Endothelial cell of umbilical vein (primary cell): ENCODE measurements at regions not wholly inside any gene's neighbourhood (a gene's known extent, or its start where the extent isn't known, plus 50 kb on each side); places are given as distances from the start of the nearest gene placed in this dataset.

Source experiments
- BruUV-seq: library from RNA; stranded (reverse); fragments of 400-500 nt; replicated peaks from 2 replicates; lab custom pipeline; 2021; lab: Mats Ljungman, UMichigan
- CTCF ChIA-PET: fragments of 300-600, 350-600 bp; sonication (Branson Sonifier 250); formaldehyde crosslinking; loops from one replicate; lab custom pipeline; 2021; ENCODE audit warnings: antibody characterized with exemption, inconsistent platforms; lab: Charles Lee
- POLR2A ChIA-PET: fragments of 300-600, 350-600 bp; sonication (Branson Sonifier 250); formaldehyde crosslinking; loops from one replicate; lab custom pipeline; 2021; ENCODE audit warnings: antibody characterized with exemption, inconsistent platforms; lab: Charles Lee
- DNase-seq: peaks from one replicate; pipeline ENCODE4 v3.0.0-alpha.2; 2011; ENCODE audit warnings: low read depth, low spot score
- FAIRE-seq: peaks from 2 replicates; lab custom pipeline; 2011; peaks lifted over from hg19 to GRCh38; lab: Jason Lieb, UNC
- H2AFZ ChIP-seq: 2 replicates; pipeline ENCODE4 v1.6.0; 2012; ENCODE audit warnings: low read depth, low read length, control low read depth, inconsistent platforms
- H3K27ac ChIP-seq: 2 replicates; pipeline ENCODE4 v1.5.1; 2011; ENCODE audit warnings: low read depth, mild to moderate bottlenecking, control low read depth, low read length, moderate library complexity; ENCODE audit not compliant: insufficient read depth
- H3K27me3 ChIP-seq, 2 experiments: 2 replicates each; pipeline versions ENCODE4 v1.6.0 to v1.6.1; 2011; ENCODE audit warnings: low read length in 2 of 2, mixed read lengths in 1 of 2; ENCODE audit not compliant: control insufficient read depth in 2 of 2, insufficient read depth in 2 of 2
- H3K36me3 ChIP-seq, 2 experiments: 2 replicates in 1 of 2; 3 replicates in 1 of 2; pipeline ENCODE4 v1.5.1; 2011; ENCODE audit warnings: low read length in 2 of 2, mild to moderate bottlenecking in 1 of 2, moderate library complexity in 1 of 2; ENCODE audit not compliant: control insufficient read depth in 2 of 2, insufficient read depth in 2 of 2; ENCODE audit errors: extremely low read depth in 1 of 2
- H3K4me1 ChIP-seq: 3 replicates; pipeline ENCODE4 v1.5.1; 2011; ENCODE audit warnings: mild to moderate bottlenecking, low read length; ENCODE audit not compliant: control insufficient read depth, insufficient read depth; ENCODE audit errors: extremely low read depth
- H3K4me2 ChIP-seq: 2 replicates; pipeline ENCODE4 v1.6.1; 2011; ENCODE audit warnings: low read length, control low read depth, mixed read lengths; ENCODE audit not compliant: insufficient read depth
- H3K4me3 ChIP-seq, 3 experiments: fragments of 200-600 bp in 1 of 3; sonication (generic), shearing (Covaris generic) in 1 of 3; replicated peaks in 1 of 3; 2 replicates each; pipeline ENCODE4 v1.5.1; 2011 to 2016; ENCODE audit warnings: control low read depth in 3 of 3, low read length in 3 of 3, mild to moderate bottlenecking in 2 of 3, inconsistent platforms in 1 of 3, low read depth in 1 of 3, moderate library complexity in 1 of 3; ENCODE audit not compliant: insufficient read depth in 1 of 3
- H3K79me2 ChIP-seq: 2 replicates; pipeline ENCODE4 v1.6.0; 2012; ENCODE audit warnings: low read length, inconsistent platforms; ENCODE audit not compliant: control insufficient read depth, insufficient read depth
- H3K9ac ChIP-seq: replicated peaks from 2 replicates; pipeline ENCODE3; 2011; ENCODE audit warnings: low read length, control low read depth; ENCODE audit not compliant: insufficient read depth; ENCODE audit errors: extremely low read depth
- H3K9me1 ChIP-seq: replicated peaks from 3 replicates; pipeline ENCODE4 v1.6.0; 2011; ENCODE audit warnings: mild to moderate bottlenecking, low read length; ENCODE audit not compliant: control insufficient read depth, insufficient read depth; ENCODE audit errors: extremely low read depth
- H3K9me3 ChIP-seq: replicated peaks from 2 replicates; pipeline ENCODE4 v1.5.1; 2012; ENCODE audit warnings: low read length, inconsistent platforms; ENCODE audit not compliant: control insufficient read depth, insufficient read depth
- H4K20me1 ChIP-seq: replicated peaks from 2 replicates; pipeline ENCODE3; 2011; ENCODE audit warnings: mild to moderate bottlenecking, low read length; ENCODE audit not compliant: control insufficient read depth, insufficient read depth; ENCODE audit errors: extremely low read depth
- CTCF ChIP-seq, 2 donors: IDR thresholded peaks; 1 replicate in 1 of 2; 2 replicates in 1 of 2; pipeline ENCODE4 v1.5.1; 2011; ENCODE audit warnings: low read length in 2 of 2, mild to moderate bottlenecking in 2 of 2, moderate library complexity in 2 of 2, control low read depth in 1 of 2, inconsistent platforms in 1 of 2, low read depth in 1 of 2; ENCODE audit not compliant: insufficient read depth in 1 of 2; ENCODE audit errors: extremely low read depth in 1 of 2
- EZH2 ChIP-seq: IDR thresholded peaks from 2 replicates; pipeline ENCODE4 v1.6.1; 2012; ENCODE audit warnings: borderline replicate concordance, low read depth, mild to moderate bottlenecking, moderate library complexity, low read length, inconsistent platforms; ENCODE audit not compliant: severe bottlenecking
- FOS ChIP-seq: IDR thresholded peaks from 2 replicates; pipeline ENCODE4 v1.6.1; 2011; ENCODE audit warnings: mild to moderate bottlenecking, low read length, moderate library complexity, borderline replicate concordance; ENCODE audit not compliant: insufficient read depth
- GATA2 ChIP-seq: IDR thresholded peaks from 2 replicates; pipeline ENCODE4 v1.7.0; 2011; ENCODE audit warnings: low read depth, mild to moderate bottlenecking, moderate library complexity, mixed read lengths, low read length; ENCODE audit not compliant: insufficient read length, insufficient read depth
- JUN ChIP-seq: IDR thresholded peaks from 2 replicates; pipeline ENCODE4 v1.6.1; 2011; ENCODE audit warnings: borderline replicate concordance, low read depth; ENCODE audit not compliant: insufficient read length, insufficient read depth
- MAX ChIP-seq: IDR thresholded peaks from 2 replicates; pipeline ENCODE4 v1.6.1; 2011; ENCODE audit not compliant: insufficient read depth, insufficient read length
- MYC ChIP-seq: IDR thresholded peaks from one replicate; pipeline ENCODE4 v1.6.1; 2011; ENCODE audit warnings: mild to moderate bottlenecking, low read depth, low read length
- POLR2A ChIP-seq: IDR thresholded peaks from 2 replicates; pipeline ENCODE4 v1.6.1; 2012; ENCODE audit warnings: low read depth, mild to moderate bottlenecking, control low read depth, low read length
- dilution Hi-C: fragments of 300-500 bp; cut with MboI; formaldehyde crosslinking; loops from one replicate; pipeline ENCODE4 v1.15.0; 2019; ENCODE audit warnings: low sequenced_read_pairs; ENCODE audit not compliant: extremely low pct_ligation_motif_present
- intact Hi-C: fragments of 100-400 bp; cut with micrococcal nuclease; formaldehyde crosslinking; loops from one replicate; pipeline ENCODE4 v1.10.0; 2022

- ChIA-PET POLR2A (no interaction called here), CTCF (interaction anchor here (1.4 kb wide), 1 partner anchor 9 kb away, joined by 3 read pairs; no protein-coding TSS in a partner anchor)
- no peaks in the 10 kb centered on the region for H3K4me1 ChIP-seq
- H3K9me1 ChIP-seq, result no peaks in the 10 kb centered on the region
- no peak overlapping the region for H2AFZ ChIP-seq
- H3K79me2 ChIP-seq, result no peaks in the 10 kb centered on the region
- intact Hi-C loops, result no loop called here
- H3K27ac ChIP-seq, result no peak overlapping the region
- no peak for TF ChIP-seq MYC
- no peaks in the 10 kb centered on the region for H3K36me3 ChIP-seq
- no peak overlapping the region for H3K4me2 ChIP-seq
- H3K9me3 ChIP-seq, result no peaks in the 10 kb centered on the region
- no peak overlapping the region for H3K4me3 ChIP-seq
- no peaks in the 10 kb centered on the region for H4K20me1 ChIP-seq
- DNase-seq, result no peak
- dilution Hi-C loops, result no loop called here
- no TSS peak for BruUV-seq
- no peak for FAIRE-seq
- no peak overlapping the region for H3K9ac ChIP-seq
- no peaks in the 10 kb centered on the region for H3K27me3 ChIP-seq
Observed at GRCh38 chr13:89951341-89951740, 1396.1 kb upstream of the MIR17HG start.

GRCh38 chr13:89953581-89953980, 1393.9 kb upstream of the MIR17HG start:
- DNase-seq (no peak), FAIRE-seq (no peak)
- H3K79me2 ChIP-seq, result no peaks in the 10 kb centered on the region
- dilution Hi-C loops, result no loop called here
- H2AFZ ChIP-seq, result no peak overlapping the region
- BruUV-seq, result no TSS peak
- ChIA-PET CTCF (no interaction called here), POLR2A (no interaction called here)
- intact Hi-C loops, result no loop called here
- H3K9ac ChIP-seq, result no peak overlapping the region
- TF ChIP-seq JUN (no peak), GATA2 (no peak), CTCF (IDR thresholded peaks at IDR 0.05; ENCODE audit: extremely low read depth in 1 of 2, insufficient read depth in 1 of 2, low read depth in 1 of 2, low read length in 2 of 2) (no peak), EZH2 (no peak), MAX (no peak), MYC (no peak), FOS (no peak), POLR2A (no peak)
- H3K9me1 ChIP-seq, result no peaks in the 10 kb centered on the region
- no peaks in the 10 kb centered on the region for H3K9me3 ChIP-seq
- no peaks in the 10 kb centered on the region for H4K20me1 ChIP-seq
- H3K4me2 ChIP-seq, result no peak overlapping the region
- H3K36me3 ChIP-seq, result no peaks in the 10 kb centered on the region
- H3K4me1 ChIP-seq, result no peaks in the 10 kb centered on the region
- H3K27ac ChIP-seq, result no peak overlapping the region
- H3K4me3 ChIP-seq, result no peak overlapping the region
- H3K27me3 ChIP-seq, result no peaks in the 10 kb centered on the region
